ENCODE measurements at regions not wholly inside any gene's neighbourhood (a gene's known extent, or its start where the extent isn't known, plus 50 kb on each side); places are given as distances from the start of the nearest gene placed in this dataset.

GRCh38 chr16:64857411-64857810 lies 264.5 kb downstream of the CDH11 start:
- Mint-ChIP-seq H3K4me3 (no peak overlapping the region), H3K9me3 (peaks cover 16% of the 10 kb centered on the region), H3K36me3 (ENCODE audit: low read depth) (no peaks in the 10 kb centered on the region), H3K4me1 (ENCODE audit: low read depth) (no peaks in the 10 kb centered on the region), H3K27me3 (ENCODE audit: low read depth) (no peaks in the 10 kb centered on the region), H3K27ac (no peak overlapping the region)

GRCh38 chr16:64853551-64853950 lies 268.3 kb downstream of the CDH11 start:
- Mint-ChIP-seq H3K27ac (no peak overlapping the region), H3K27me3 (ENCODE audit: low read depth) (no peaks in the 10 kb centered on the region), H3K4me1 (ENCODE audit: low read depth) (no peaks in the 10 kb centered on the region), H3K4me3 (no peak overlapping the region), H3K36me3 (ENCODE audit: low read depth) (no peaks in the 10 kb centered on the region), H3K9me3 (peaks cover 13% of the 10 kb centered on the region)

GRCh38 chr16:64846966-64847365 lies 274.9 kb downstream of the CDH11 start:
- Mint-ChIP-seq H3K36me3 (ENCODE audit: low read depth) (no peaks in the 10 kb centered on the region), H3K4me3 (no peak overlapping the region), H3K27me3 (ENCODE audit: low read depth) (no peaks in the 10 kb centered on the region), H3K4me1 (ENCODE audit: low read depth) (no peaks in the 10 kb centered on the region), H3K9me3 (peaks cover 22% of the 10 kb centered on the region), H3K27ac (no peak overlapping the region)

GRCh38 chr16:64845071-64845470 lies 276.8 kb downstream of the CDH11 start:
- Mint-ChIP-seq H3K27ac (no peak overlapping the region), H3K36me3 (ENCODE audit: low read depth) (no peaks in the 10 kb centered on the region), H3K4me1 (ENCODE audit: low read depth) (no peaks in the 10 kb centered on the region), H3K4me3 (no peak overlapping the region), H3K27me3 (ENCODE audit: low read depth) (no peaks in the 10 kb centered on the region), H3K9me3 (peaks cover 31% of the 10 kb centered on the region)

GRCh38 chr16:64841482-64841881 lies 280.4 kb downstream of the CDH11 start:
- Mint-ChIP-seq H3K27ac (no peak overlapping the region), H3K4me3 (no peak overlapping the region), H3K9me3 (peaks cover 46% of the 10 kb centered on the region), H3K27me3 (ENCODE audit: low read depth) (no peaks in the 10 kb centered on the region), H3K36me3 (ENCODE audit: low read depth) (no peaks in the 10 kb centered on the region), H3K4me1 (ENCODE audit: low read depth) (no peaks in the 10 kb centered on the region)

- no peaks in the 10 kb centered on the region for H3K27me3 Mint-ChIP-seq (ENCODE audit: low read depth)
- H3K36me3 Mint-ChIP-seq (ENCODE audit: low read depth) = no peaks in the 10 kb centered on the region
- no peak overlapping the region for H3K4me3 Mint-ChIP-seq
- H3K27ac Mint-ChIP-seq = no peak overlapping the region
- H3K9me3 Mint-ChIP-seq = peaks cover 46% of the 10 kb centered on the region
- no peaks in the 10 kb centered on the region for H3K4me1 Mint-ChIP-seq (ENCODE audit: low read depth)
These were observed 280.8 kb downstream of the CDH11 start for GRCh38 chr16:64841071-64841470.

- Mint-ChIP-seq H3K36me3 (ENCODE audit: low read depth) (no peaks in the 10 kb centered on the region), H3K9me3 (peaks cover 38% of the 10 kb centered on the region), H3K4me3 (no peak overlapping the region), H3K27ac (no peak overlapping the region), H3K27me3 (ENCODE audit: low read depth) (no peaks in the 10 kb centered on the region), H3K4me1 (ENCODE audit: low read depth) (no peaks in the 10 kb centered on the region)
These were observed 291.2 kb downstream of the CDH11 start for GRCh38 chr16:64830653-64831052.

- Mint-ChIP-seq H3K9me3 (peaks cover 32% of the 10 kb centered on the region), H3K27me3 (ENCODE audit: low read depth) (no peaks in the 10 kb centered on the region), H3K4me3 (no peak overlapping the region), H3K4me1 (ENCODE audit: low read depth) (no peaks in the 10 kb centered on the region), H3K36me3 (ENCODE audit: low read depth) (no peaks in the 10 kb centered on the region), H3K27ac (no peak overlapping the region)
These were observed 292.2 kb downstream of the CDH11 start for GRCh38 chr16:64829678-64830077.

GRCh38 chr16:64826374-64826773 lies 295.5 kb downstream of the CDH11 start:
- H3K27me3 Mint-ChIP-seq (ENCODE audit: low read depth) = no peaks in the 10 kb centered on the region
- H3K9me3 Mint-ChIP-seq = peaks cover 23% of the 10 kb centered on the region
- no peaks in the 10 kb centered on the region for H3K36me3 Mint-ChIP-seq (ENCODE audit: low read depth)
- H3K4me3 Mint-ChIP-seq = no peak overlapping the region
- H3K4me1 Mint-ChIP-seq (ENCODE audit: low read depth) = no peaks in the 10 kb centered on the region
- H3K27ac Mint-ChIP-seq = no peak overlapping the region

- Mint-ChIP-seq H3K36me3 (ENCODE audit: low read depth) (no peaks in the 10 kb centered on the region), H3K27ac (no peak overlapping the region), H3K4me3 (no peak overlapping the region), H3K4me1 (ENCODE audit: low read depth) (no peaks in the 10 kb centered on the region), H3K27me3 (ENCODE audit: low read depth) (no peaks in the 10 kb centered on the region), H3K9me3 (peaks cover 32% of the 10 kb centered on the region)
These were observed 298.3 kb downstream of the CDH11 start for GRCh38 chr16:64823481-64824075.

- no peak overlapping the region for H3K4me3 Mint-ChIP-seq
- H3K4me1 Mint-ChIP-seq (ENCODE audit: low read depth) = no peaks in the 10 kb centered on the region
- no peaks in the 10 kb centered on the region for H3K36me3 Mint-ChIP-seq (ENCODE audit: low read depth)
- H3K27ac Mint-ChIP-seq = no peak overlapping the region
- H3K27me3 Mint-ChIP-seq (ENCODE audit: low read depth) = no peaks in the 10 kb centered on the region
- peaks cover 17% of the 10 kb centered on the region for H3K9me3 Mint-ChIP-seq
These were observed 311.8 kb downstream of the CDH11 start for GRCh38 chr16:64809876-64810629.

- Mint-ChIP-seq H3K9me3 (peaks cover 17% of the 10 kb centered on the region), H3K36me3 (ENCODE audit: low read depth) (no peaks in the 10 kb centered on the region), H3K4me3 (no peak overlapping the region), H3K27me3 (ENCODE audit: low read depth) (no peaks in the 10 kb centered on the region), H3K4me1 (ENCODE audit: low read depth) (no peaks in the 10 kb centered on the region), H3K27ac (no peak overlapping the region)
These were observed 313.4 kb downstream of the CDH11 start for GRCh38 chr16:64808474-64808873.

GRCh38 chr16:64791756-64792155 lies 330.1 kb downstream of the CDH11 start:
- H3K27me3 Mint-ChIP-seq (ENCODE audit: low read depth) = no peaks in the 10 kb centered on the region
- H3K27ac Mint-ChIP-seq = no peak overlapping the region
- no peaks in the 10 kb centered on the region for H3K36me3 Mint-ChIP-seq (ENCODE audit: low read depth)
- H3K4me1 Mint-ChIP-seq (ENCODE audit: low read depth) = no peaks in the 10 kb centered on the region
- peaks cover 34% of the 10 kb centered on the region for H3K9me3 Mint-ChIP-seq
- no peak overlapping the region for H3K4me3 Mint-ChIP-seq

- no peak overlapping the region for H3K4me3 Mint-ChIP-seq
- no peak overlapping the region for H3K27ac Mint-ChIP-seq
- H3K36me3 Mint-ChIP-seq (ENCODE audit: low read depth) = no peaks in the 10 kb centered on the region
- no peaks in the 10 kb centered on the region for H3K27me3 Mint-ChIP-seq (ENCODE audit: low read depth)
- no peaks in the 10 kb centered on the region for H3K4me1 Mint-ChIP-seq (ENCODE audit: low read depth)
- peaks cover 33% of the 10 kb centered on the region for H3K9me3 Mint-ChIP-seq
These were observed 337.2 kb downstream of the CDH11 start for GRCh38 chr16:64784635-64785034.

GRCh38 chr16:64782484-64782883 lies 339.4 kb downstream of the CDH11 start:
- no peaks in the 10 kb centered on the region for H3K4me1 Mint-ChIP-seq (ENCODE audit: low read depth)
- no peak overlapping the region for H3K27ac Mint-ChIP-seq

More at GRCh38 chr16:64782484-64782883, 339.4 kb downstream of the CDH11 start:
- no peak overlapping the region for H3K4me3 Mint-ChIP-seq
- H3K9me3 Mint-ChIP-seq = peaks cover 38% of the 10 kb centered on the region
- H3K36me3 Mint-ChIP-seq (ENCODE audit: low read depth) = no peaks in the 10 kb centered on the region
- H3K27me3 Mint-ChIP-seq (ENCODE audit: low read depth) = no peaks in the 10 kb centered on the region
